DND-41 (cell line): ENCODE measurements at regions not wholly inside any gene's neighbourhood (a gene's known extent, or its start where the extent isn't known, plus 50 kb on each side); places are given as distances from the start of the nearest gene placed in this dataset.

Experiments used
- ATAC-seq: fragments of 200-7000 bp; cut with Tn5 transposase; 3 replicates; pipeline ENCODE4 v1.9.1; 2021; ENCODE audit warnings: low read depth; ENCODE audit not compliant: insufficient read depth
- DNase-seq: peaks from one replicate; pipeline ENCODE4 v3.0.0-alpha.2; 2020
- H2AFZ ChIP-seq: 2 replicates; pipeline ENCODE4 v1.6.0; 2012; ENCODE audit warnings: low read depth, low read length
- H3K27ac ChIP-seq: 2 replicates; pipeline ENCODE4 v1.5.1; 2012; ENCODE audit warnings: low read length, inconsistent platforms
- H3K27me3 ChIP-seq: fragments of 200-600 bp; sonication (generic); 2 replicates; pipeline ENCODE4 v1.6.0; 2012; ENCODE audit warnings: low read length, mild to moderate bottlenecking, inconsistent platforms; ENCODE audit not compliant: insufficient read depth, poor library complexity
- H3K36me3 ChIP-seq: 2 replicates; pipeline ENCODE4 v1.5.1; 2012; ENCODE audit warnings: low read length, inconsistent platforms; ENCODE audit not compliant: insufficient read depth
- H3K4me1 ChIP-seq: 2 replicates; pipeline ENCODE4 v1.5.1; 2012; ENCODE audit warnings: mild to moderate bottlenecking, low read length; ENCODE audit not compliant: insufficient read depth
- H3K4me2 ChIP-seq: 2 replicates; pipeline ENCODE4 v1.6.0; 2012; ENCODE audit warnings: mild to moderate bottlenecking, moderate library complexity, low read length, inconsistent platforms; ENCODE audit not compliant: insufficient read depth
- H3K4me3 ChIP-seq, 2 experiments: fragments of 200-600 bp in 1 of 2; shearing (Covaris generic) in 1 of 2; 2 replicates each; pipeline ENCODE4 v1.5.1; 2012 to 2016; ENCODE audit warnings: inconsistent platforms in 2 of 2, low read length in 2 of 2, mild to moderate bottlenecking in 2 of 2, low read depth in 1 of 2, moderate library complexity in 1 of 2
- H3K79me2 ChIP-seq: 2 replicates; pipeline ENCODE4 v1.6.0; 2012; ENCODE audit warnings: low read length, inconsistent platforms; ENCODE audit not compliant: insufficient read depth
- H3K9ac ChIP-seq: 2 replicates; pipeline ENCODE4 v1.6.0; 2012; ENCODE audit warnings: low read depth, mild to moderate bottlenecking, inconsistent platforms, low read length, moderate library complexity
- H3K9me3 ChIP-seq: 2 replicates; pipeline ENCODE4 v1.5.1; 2012; ENCODE audit warnings: low read length, moderate library complexity, mild to moderate bottlenecking, inconsistent platforms; ENCODE audit not compliant: insufficient read depth, severe bottlenecking
- H4K20me1 ChIP-seq: 2 replicates; pipeline ENCODE4 v1.6.0; 2012; ENCODE audit warnings: low read length; ENCODE audit not compliant: insufficient read depth
- EZH2 ChIP-seq: IDR thresholded peaks from 3 replicates; pipeline ENCODE4 v1.6.1; 2012; ENCODE audit warnings: borderline replicate concordance, low read depth, mild to moderate bottlenecking, moderate library complexity, low read length, inconsistent platforms; ENCODE audit not compliant: severe bottlenecking
- TF ChIP-seq, protein P1 (sequence below): IDR thresholded peaks from 2 replicates; pipeline ENCODE4 v1.5.1; 2012; ENCODE audit warnings: borderline replicate concordance, low read length, moderate library complexity, mild to moderate bottlenecking; ENCODE audit not compliant: poor library complexity, severe bottlenecking; ENCODE audit errors: extremely low read depth

- Histone ChIP-seq H3K9me3 (no peaks in the 10 kb centered on the region), H3K27me3 (no peaks in the 10 kb centered on the region), H2AFZ (no peak overlapping the region), H3K4me3 (no peak overlapping the region), H3K9ac (no peak overlapping the region), H3K4me1 (no peaks in the 10 kb centered on the region), H3K27ac (no peak overlapping the region), H3K4me2 (no peak overlapping the region), H4K20me1 (no peaks in the 10 kb centered on the region), H3K36me3 (no peaks in the 10 kb centered on the region), H3K79me2 (no peaks in the 10 kb centered on the region)
- no peak for DNase-seq
- ATAC-seq = no peak
- TF ChIP-seq, protein P1, sequence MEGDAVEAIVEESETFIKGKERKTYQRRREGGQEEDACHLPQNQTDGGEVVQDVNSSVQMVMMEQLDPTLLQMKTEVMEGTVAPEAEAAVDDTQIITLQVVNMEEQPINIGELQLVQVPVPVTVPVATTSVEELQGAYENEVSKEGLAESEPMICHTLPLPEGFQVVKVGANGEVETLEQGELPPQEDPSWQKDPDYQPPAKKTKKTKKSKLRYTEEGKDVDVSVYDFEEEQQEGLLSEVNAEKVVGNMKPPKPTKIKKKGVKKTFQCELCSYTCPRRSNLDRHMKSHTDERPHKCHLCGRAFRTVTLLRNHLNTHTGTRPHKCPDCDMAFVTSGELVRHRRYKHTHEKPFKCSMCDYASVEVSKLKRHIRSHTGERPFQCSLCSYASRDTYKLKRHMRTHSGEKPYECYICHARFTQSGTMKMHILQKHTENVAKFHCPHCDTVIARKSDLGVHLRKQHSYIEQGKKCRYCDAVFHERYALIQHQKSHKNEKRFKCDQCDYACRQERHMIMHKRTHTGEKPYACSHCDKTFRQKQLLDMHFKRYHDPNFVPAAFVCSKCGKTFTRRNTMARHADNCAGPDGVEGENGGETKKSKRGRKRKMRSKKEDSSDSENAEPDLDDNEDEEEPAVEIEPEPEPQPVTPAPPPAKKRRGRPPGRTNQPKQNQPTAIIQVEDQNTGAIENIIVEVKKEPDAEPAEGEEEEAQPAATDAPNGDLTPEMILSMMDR = no peak
- no peak for TF ChIP-seq EZH2
Measured at GRCh38 chr13:55190996-55191395, 1949.7 kb upstream of the PRR20A start.

GRCh38 chr13:55199134-55199533 is 1941.6 kb upstream of the PRR20A start:
- TF ChIP-seq EZH2 = no peak
- TF ChIP-seq, protein P1 = no peak
- no peak overlapping the region for H3K27ac ChIP-seq
- no peak for DNase-seq
- no peak overlapping the region for H3K4me3 ChIP-seq
- no peaks in the 10 kb centered on the region for H3K27me3 ChIP-seq
- no peaks in the 10 kb centered on the region for H3K9me3 ChIP-seq
- H3K4me1 ChIP-seq = no peaks in the 10 kb centered on the region
- H3K36me3 ChIP-seq = no peaks in the 10 kb centered on the region
- no peak overlapping the region for H2AFZ ChIP-seq
- no peaks in the 10 kb centered on the region for H4K20me1 ChIP-seq
- no peak for ATAC-seq
- no peaks in the 10 kb centered on the region for H3K79me2 ChIP-seq
- no peak overlapping the region for H3K4me2 ChIP-seq
- H3K9ac ChIP-seq = no peak overlapping the region

DNA sequence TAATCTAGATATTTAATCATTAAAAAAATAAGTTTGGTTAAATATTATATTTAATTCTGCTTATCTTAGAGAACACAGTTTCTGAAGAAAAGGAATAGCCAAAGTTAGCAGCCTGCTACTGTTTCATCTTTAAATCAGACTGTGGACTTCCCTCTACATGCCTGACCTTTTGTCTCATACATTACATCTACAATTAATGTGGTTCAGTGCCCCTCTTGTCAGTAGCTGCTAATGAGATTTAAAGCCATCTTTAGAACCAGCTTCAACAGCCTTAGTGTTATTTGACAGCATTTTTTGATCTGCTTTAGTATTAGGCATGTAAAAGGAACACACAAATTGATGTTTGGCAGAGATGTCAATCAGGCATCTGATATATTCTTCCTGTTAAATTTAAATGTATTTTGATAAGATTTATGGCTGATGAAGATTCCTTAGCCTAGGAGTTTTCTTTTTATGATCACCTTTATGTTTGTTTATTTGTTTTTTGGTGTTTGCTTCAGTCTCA is 1925.8 kb upstream of the PRR20A start:
- Histone ChIP-seq H3K79me2 (no peaks in the 10 kb centered on the region), H3K9me3 (no peaks in the 10 kb centered on the region), H3K27ac (no peak overlapping the region), H3K4me3 (no peak overlapping the region), H3K4me1 (no peaks in the 10 kb centered on the region), H4K20me1 (no peaks in the 10 kb centered on the region), H3K4me2 (no peak overlapping the region), H3K36me3 (no peaks in the 10 kb centered on the region), H3K27me3 (no peaks in the 10 kb centered on the region), H2AFZ (no peak overlapping the region), H3K9ac (no peak overlapping the region)
- no peak for ATAC-seq
- DNase-seq = no peak
- TF ChIP-seq, protein P1 = no peak
- no peak for TF ChIP-seq EZH2

DNA sequence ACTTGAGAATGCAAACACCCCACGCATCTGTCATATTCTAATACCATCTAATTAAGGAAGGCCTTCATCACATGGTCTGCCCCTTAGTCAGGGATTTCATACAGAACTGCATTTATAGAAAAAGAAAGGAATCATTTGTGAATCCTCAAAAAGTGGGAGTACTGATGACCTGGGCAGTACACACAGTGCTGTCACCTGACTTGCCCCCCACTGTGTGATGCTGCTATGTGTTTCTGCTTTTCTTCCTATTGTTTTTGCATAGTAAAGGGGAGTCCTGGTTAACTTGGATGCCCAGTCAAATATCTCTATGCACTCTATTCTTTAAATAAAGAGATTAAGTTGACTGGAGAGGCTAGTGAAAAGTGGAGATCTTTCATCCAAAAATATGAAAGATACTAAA is 1921.2 kb upstream of the PRR20A start:
- Histone ChIP-seq H3K4me2 (no peak overlapping the region), H3K27ac (no peak overlapping the region), H3K9me3 (no peaks in the 10 kb centered on the region), H4K20me1 (no peaks in the 10 kb centered on the region), H3K27me3 (no peaks in the 10 kb centered on the region), H3K79me2 (no peaks in the 10 kb centered on the region), H3K4me3 (no peak overlapping the region), H2AFZ (no peak overlapping the region), H3K4me1 (no peaks in the 10 kb centered on the region), H3K36me3 (no peaks in the 10 kb centered on the region), H3K9ac (no peak overlapping the region)
- ATAC-seq = no peak
- DNase-seq = no peak
- TF ChIP-seq, protein P1 = no peak
- TF ChIP-seq EZH2 = no peak
